Vagina (tissue), 2 donors: ENCODE measurements at regions not wholly inside any gene's neighbourhood (a gene's known extent, or its start where the extent isn't known, plus 50 kb on each side); places are given as distances from the start of the nearest gene placed in this dataset.

Experiments
- CTCF ChIP-seq, 3 experiments: fragments of 450-650 bp in 2 of 3; fragments of 200-600 bp in 1 of 3; sonication (generic) in 1 of 3; IDR thresholded peaks; one replicate each; pipeline ENCODE4 v1.5.1; 2017 to 2019; ENCODE audit warnings: antibody characterized with exemption in 3 of 3, mild to moderate bottlenecking in 2 of 3, moderate library complexity in 2 of 3
- POLR2A ChIP-seq, 2 donors: fragments of 450-650 bp; IDR thresholded peaks; one replicate each; pipeline ENCODE4 v1.6.1; 2017; ENCODE audit warnings: antibody characterized with exemption in 2 of 2, mild to moderate bottlenecking in 2 of 2, moderate library complexity in 2 of 2

GRCh38 chr6:119630561-119631192, 281.1 kb upstream of the MAN1A1 start:
- TF ChIP-seq CTCF (IDR thresholded peaks at IDR 0.05) (no peak), POLR2A (IDR thresholded peaks at IDR 0.05) (no peak)
